GM23248 (cell line): ENCODE measurements at regions not wholly inside any gene's neighbourhood (a gene's known extent, or its start where the extent isn't known, plus 50 kb on each side); places are given as distances from the start of the nearest gene placed in this dataset.

Source experiments
- EZH2 ChIP-seq: fragments of 200-600 bp; sonication (generic); IDR thresholded peaks from 2 replicates; pipeline ENCODE4 v1.6.1; 2018; ENCODE audit warnings: antibody characterized with exemption, mild to moderate bottlenecking; ENCODE audit not compliant: insufficient read depth, poor library complexity, severe bottlenecking
- EZH2phosphoT487 ChIP-seq: fragments of 200-600 bp; sonication (generic); IDR thresholded peaks from 2 replicates; pipeline ENCODE4 v1.6.1; 2018; ENCODE audit warnings: antibody characterized with exemption, moderate library complexity, mild to moderate bottlenecking, low read depth; ENCODE audit not compliant: insufficient read depth

DNA sequence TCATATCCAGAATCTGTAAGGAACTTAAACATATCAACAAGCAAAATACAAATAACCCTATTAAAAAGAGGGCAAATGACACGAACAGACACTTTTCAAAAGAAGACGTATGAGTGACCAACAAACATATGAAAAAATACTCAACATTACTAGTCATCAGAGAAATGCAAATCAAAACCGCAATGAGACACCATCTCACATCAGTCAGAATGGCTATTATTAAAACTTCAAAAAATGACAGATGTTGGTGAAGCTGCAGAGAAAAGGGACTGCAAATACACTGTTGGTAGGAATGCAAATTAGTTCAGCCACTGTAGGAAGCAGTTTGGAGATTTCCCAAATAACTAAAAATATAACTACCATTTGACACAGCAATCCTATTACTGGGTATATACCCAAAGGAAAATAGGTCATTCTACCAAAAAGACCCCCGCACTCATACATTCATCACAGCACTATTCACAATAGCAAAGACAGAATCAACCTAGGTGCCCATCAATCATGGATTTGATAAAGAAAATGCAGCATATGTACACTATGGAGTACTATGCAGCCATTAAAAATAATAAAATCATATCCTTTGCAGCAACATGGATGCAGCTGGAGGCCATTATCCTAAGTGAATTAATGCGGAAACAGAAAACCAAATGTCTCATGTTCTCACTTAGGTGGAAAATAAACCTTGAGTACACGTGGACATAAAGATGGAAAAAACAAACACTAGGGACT, 230.1 kb upstream of the RAB4A start:
- TF ChIP-seq EZH2 (no peak), EZH2phosphoT487 (no peak)
